ENCODE measurements at regions not wholly inside any gene's neighbourhood (a gene's known extent, or its start where the extent isn't known, plus 50 kb on each side); places are given as distances from the start of the nearest gene placed in this dataset.

- no peak for TF ChIP-seq POLR2A (IDR thresholded peaks at IDR 0.05)
- TF ChIP-seq, protein P1, sequence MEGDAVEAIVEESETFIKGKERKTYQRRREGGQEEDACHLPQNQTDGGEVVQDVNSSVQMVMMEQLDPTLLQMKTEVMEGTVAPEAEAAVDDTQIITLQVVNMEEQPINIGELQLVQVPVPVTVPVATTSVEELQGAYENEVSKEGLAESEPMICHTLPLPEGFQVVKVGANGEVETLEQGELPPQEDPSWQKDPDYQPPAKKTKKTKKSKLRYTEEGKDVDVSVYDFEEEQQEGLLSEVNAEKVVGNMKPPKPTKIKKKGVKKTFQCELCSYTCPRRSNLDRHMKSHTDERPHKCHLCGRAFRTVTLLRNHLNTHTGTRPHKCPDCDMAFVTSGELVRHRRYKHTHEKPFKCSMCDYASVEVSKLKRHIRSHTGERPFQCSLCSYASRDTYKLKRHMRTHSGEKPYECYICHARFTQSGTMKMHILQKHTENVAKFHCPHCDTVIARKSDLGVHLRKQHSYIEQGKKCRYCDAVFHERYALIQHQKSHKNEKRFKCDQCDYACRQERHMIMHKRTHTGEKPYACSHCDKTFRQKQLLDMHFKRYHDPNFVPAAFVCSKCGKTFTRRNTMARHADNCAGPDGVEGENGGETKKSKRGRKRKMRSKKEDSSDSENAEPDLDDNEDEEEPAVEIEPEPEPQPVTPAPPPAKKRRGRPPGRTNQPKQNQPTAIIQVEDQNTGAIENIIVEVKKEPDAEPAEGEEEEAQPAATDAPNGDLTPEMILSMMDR (IDR thresholded peaks at IDR 0.05) = no peak
Measured at GRCh38 chr13:85379991-85380390, 419.2 kb downstream of the SLITRK6 start.
